H1 (cell line): ENCODE measurements at regions not wholly inside any gene's neighbourhood (a gene's known extent, or its start where the extent isn't known, plus 50 kb on each side); places are given as distances from the start of the nearest gene placed in this dataset.
A peak's percentile ranks its signal among the peaks of the same experiment; 100 is the strongest.

Experiments
- CTCF ChIA-PET: fragments of 300-600 bp; sonication (Branson Sonifier 250); formaldehyde crosslinking; loops from one replicate; lab custom pipeline; 2021; ENCODE audit not compliant: partially characterized antibody; lab: Charles Lee
- POLR2A ChIA-PET: fragments of 300-600 bp; sonication (Branson Sonifier 250); formaldehyde crosslinking; loops from one replicate; lab custom pipeline; 2021; ENCODE audit warnings: inconsistent platforms; ENCODE audit not compliant: partially characterized antibody; lab: Charles Lee
- DNase-seq, 2 experiments: peaks; one replicate each; pipeline versions ENCODE4 v3.0.0 to v3.0.0-alpha.2; 2010 to 2022; ENCODE audit warnings: low spot score in 2 of 2, low read depth in 1 of 2, mixed read lengths in 1 of 2
- FAIRE-seq: peaks from 2 replicates; lab custom pipeline; 2011; peaks lifted over from hg19 to GRCh38; lab: Jason Lieb, UNC
- H2AFZ ChIP-seq: 2 replicates; pipeline ENCODE4 v1.8.1; 2012; ENCODE audit warnings: low read length, inconsistent platforms
- H2AK5ac ChIP-seq: 2 replicates; pipeline ENCODE4 v1.6.1; 2013; ENCODE audit warnings: low read depth, low read length
- H2BK120ac ChIP-seq: replicated peaks from 2 replicates; pipeline ENCODE3; 2013; ENCODE audit warnings: low read depth, low read length, inconsistent platforms
- H2BK12ac ChIP-seq: 2 replicates; pipeline ENCODE4 v1.6.1; 2013; ENCODE audit warnings: low read depth, low read length
- H2BK15ac ChIP-seq: 2 replicates; pipeline ENCODE4 v1.6.1; 2013; ENCODE audit warnings: low read length
- H2BK20ac ChIP-seq: 2 replicates; pipeline ENCODE4 v1.6.1; 2013; ENCODE audit warnings: low read length
- H2BK5ac ChIP-seq: 2 replicates; pipeline ENCODE4 v1.6.1; 2013; ENCODE audit warnings: low read depth, low read length
- H3K14ac ChIP-seq: 2 replicates; pipeline ENCODE4 v1.6.1; 2013; ENCODE audit warnings: inconsistent platforms; ENCODE audit not compliant: insufficient read length
- H3K18ac ChIP-seq: 2 replicates; pipeline ENCODE4 v1.6.1; 2013; ENCODE audit warnings: low read length; ENCODE audit errors: extremely low read depth
- H3K23ac ChIP-seq: 2 replicates; pipeline ENCODE4 v1.6.1; 2013; ENCODE audit warnings: inconsistent platforms; ENCODE audit not compliant: insufficient read length
- H3K23me2 ChIP-seq: 2 replicates; pipeline ENCODE4 v1.6.1; 2013; ENCODE audit warnings: low read depth, low read length
- H3K27ac ChIP-seq: 2 replicates; pipeline ENCODE4 v1.6.1; 2011; ENCODE audit warnings: low read depth, low read length, inconsistent platforms
- H3K27me3 ChIP-seq, 4 experiments: replicated peaks in 1 of 4; 1 replicate in 1 of 4; 2 replicates in 3 of 4; pipeline versions ENCODE4 v1.6.1 to v1.8.1; 2011 to 2013; ENCODE audit warnings: low read length in 3 of 4, mild to moderate bottlenecking in 3 of 4, inconsistent platforms in 2 of 4, mixed read lengths in 2 of 4, moderate library complexity in 1 of 4; ENCODE audit not compliant: control insufficient read depth in 3 of 4, insufficient read depth in 3 of 4; ENCODE audit errors: extremely low read depth in 1 of 4
- H3K36me3 ChIP-seq, 4 experiments: 2 replicates each; pipeline versions ENCODE4 v1.6.1 to v1.8.1; 2011 to 2013; ENCODE audit warnings: mild to moderate bottlenecking in 4 of 4, low read length in 3 of 4, moderate library complexity in 2 of 4, control low read depth in 1 of 4, inconsistent platforms in 1 of 4; ENCODE audit not compliant: insufficient read depth in 4 of 4, control insufficient read depth in 2 of 4
- H3K4ac ChIP-seq: replicated peaks from 2 replicates; pipeline ENCODE3; 2013; ENCODE audit warnings: low read length, low read depth, mixed read lengths, inconsistent platforms; ENCODE audit not compliant: insufficient read length
- H3K4me1 ChIP-seq, 4 experiments: replicated peaks in 1 of 4; 1 replicate in 1 of 4; 2 replicates in 3 of 4; pipeline versions ENCODE4 v1.6.1 to v1.8.1; 2011 to 2013; ENCODE audit warnings: low read length in 3 of 4, inconsistent platforms in 2 of 4, mixed read lengths in 1 of 4; ENCODE audit not compliant: insufficient read depth in 4 of 4, control insufficient read depth in 3 of 4
- H3K4me2 ChIP-seq, 2 experiments: 2 replicates each; pipeline versions ENCODE4 v1.6.1 to v1.8.1; 2011 to 2013; ENCODE audit warnings: low read depth in 2 of 2, low read length in 2 of 2, control low read depth in 1 of 2, inconsistent platforms in 1 of 2, mild to moderate bottlenecking in 1 of 2; ENCODE audit not compliant: insufficient read depth in 1 of 2
- H3K4me3 ChIP-seq, 4 experiments: fragments of 200-600, 300-600 bp in 1 of 4; sonication (generic), shearing (Covaris generic), sonication (Bioruptor Twin) in 1 of 4; 2 replicates each; pipeline versions ENCODE4 v1.5.1 to v1.8.1; 2011 to 2016; ENCODE audit warnings: low read length in 4 of 4, low read depth in 3 of 4, control low read depth in 2 of 4, inconsistent platforms in 2 of 4, mild to moderate bottlenecking in 2 of 4, mixed read lengths in 1 of 4, moderate library complexity in 1 of 4; ENCODE audit not compliant: insufficient read depth in 2 of 4; ENCODE audit errors: extremely low read depth in 1 of 4
- H3K56ac ChIP-seq: replicated peaks from 2 replicates; pipeline ENCODE3; 2013; ENCODE audit warnings: low read depth, mild to moderate bottlenecking, mixed read lengths, low read length, inconsistent platforms; ENCODE audit not compliant: insufficient read length
- H3K79me1 ChIP-seq: 2 replicates; pipeline ENCODE4 v1.6.1; 2013; ENCODE audit warnings: low read depth, low read length, control low read depth
- H3K79me2 ChIP-seq, 2 experiments: 2 replicates each; pipeline versions ENCODE4 v1.6.1 to v1.8.1; 2012 to 2013; ENCODE audit warnings: low read length in 2 of 2, mild to moderate bottlenecking in 2 of 2, inconsistent platforms in 1 of 2; ENCODE audit not compliant: insufficient read depth in 2 of 2, control insufficient read depth in 1 of 2
- H3K9ac ChIP-seq, 4 experiments: replicated peaks in 1 of 4; 1 replicate in 1 of 4; 2 replicates in 3 of 4; pipeline versions ENCODE4 v1.6.1 to v1.8.1; 2011 to 2013; ENCODE audit warnings: low read depth in 3 of 4, low read length in 3 of 4, control low read depth in 2 of 4, mild to moderate bottlenecking in 2 of 4, moderate library complexity in 2 of 4, inconsistent platforms in 1 of 4; ENCODE audit errors: extremely low read depth in 1 of 4
- H3K9me3 ChIP-seq, 2 experiments: 2 replicates each; pipeline versions ENCODE4 v1.6.1 to v1.8.1; 2012 to 2013; ENCODE audit warnings: mild to moderate bottlenecking in 2 of 2, moderate library complexity in 2 of 2, control low read depth in 1 of 2, inconsistent platforms in 1 of 2, low read depth in 1 of 2, low read length in 1 of 2, mixed read lengths in 1 of 2; ENCODE audit not compliant: insufficient read depth in 2 of 2
- H4K20me1 ChIP-seq, 2 experiments: replicated peaks in 1 of 2; 2 replicates each; pipeline versions ENCODE3 to v1.8.1; 2011 to 2013; ENCODE audit warnings: inconsistent platforms in 2 of 2, low read length in 2 of 2, mild to moderate bottlenecking in 1 of 2; ENCODE audit not compliant: insufficient read depth in 2 of 2, control insufficient read depth in 1 of 2
- H4K5ac ChIP-seq: 2 replicates; pipeline ENCODE4 v1.6.1; 2013; ENCODE audit warnings: low read length, low read depth, mixed read lengths, inconsistent platforms; ENCODE audit not compliant: insufficient read length
- H4K8ac ChIP-seq: 2 replicates; pipeline ENCODE4 v1.8.0; 2013; ENCODE audit warnings: mild to moderate bottlenecking, moderate library complexity, low read length, inconsistent platforms; ENCODE audit not compliant: insufficient read depth; ENCODE audit errors: extremely low read depth
- H4K91ac ChIP-seq: replicated peaks from 2 replicates; pipeline ENCODE3; 2013; ENCODE audit warnings: low read length, mixed read lengths, inconsistent platforms; ENCODE audit not compliant: insufficient read length
- CBX8 ChIP-seq: fragments of 300-800, 300-1000 bp; sonication (generic); IDR thresholded peaks from 2 replicates; pipeline ENCODE4 v1.7.1; 2016; ENCODE audit warnings: low read depth, low read length, borderline replicate concordance
- CEBPB ChIP-seq: IDR thresholded peaks from 2 replicates; pipeline ENCODE4 v1.6.1; 2012; ENCODE audit warnings: low read depth, low read length
- CHD1 ChIP-seq: IDR thresholded peaks from 2 replicates; pipeline ENCODE4 v1.6.1; 2012; ENCODE audit warnings: low read depth, low read length, improper control_type of control experiment
- POLR2A ChIP-seq, 2 experiments: IDR thresholded peaks; 1 replicate in 1 of 2; 2 replicates in 1 of 2; pipeline ENCODE4 v1.6.1; 2011; ENCODE audit warnings: low read depth in 2 of 2, low read length in 2 of 2, mild to moderate bottlenecking in 2 of 2; ENCODE audit errors: control extremely low read depth in 1 of 2
- RAD21 ChIP-seq, 2 experiments: IDR thresholded peaks in 1 of 2; conservative IDR thresholded peaks in 1 of 2; 2 replicates each; pipeline ENCODE4 v1.6.1; 2011; ENCODE audit warnings: low read depth in 2 of 2, low read length in 2 of 2, improper control_type of control experiment in 1 of 2, inconsistent platforms in 1 of 2, mild to moderate bottlenecking in 1 of 2, moderate library complexity in 1 of 2
- RXRA ChIP-seq: IDR thresholded peaks from 2 replicates; pipeline ENCODE4 v1.6.1; 2011; ENCODE audit warnings: low read depth, mild to moderate bottlenecking, low read length, moderate library complexity; ENCODE audit not compliant: insufficient read depth
- TAF1 ChIP-seq: IDR thresholded peaks from 2 replicates; pipeline ENCODE4 v1.6.1; 2011; ENCODE audit warnings: mild to moderate bottlenecking, low read depth, low read length
- TEAD4 ChIP-seq: IDR thresholded peaks from 2 replicates; pipeline ENCODE4 v1.6.1; 2012; ENCODE audit warnings: low read depth, low read length, inconsistent platforms, mixed read lengths
- YY1 ChIP-seq: IDR thresholded peaks from 2 replicates; pipeline ENCODE4 v1.6.1; 2011; ENCODE audit warnings: low read depth, mild to moderate bottlenecking, low read length
- WGBS, 2 experiments: shearing (Covaris generic) in 1 of 2; methylation state at CpG; one replicate each; pipeline versions ENCODE4 v1.1.6 to v1.1.7; 2013 to 2015; ENCODE audit warnings: low lambda C conversion rate in 2 of 2, mixed read lengths in 2 of 2, inconsistent platforms in 1 of 2, low coverage in 1 of 2, missing lambda C conversion rate in 1 of 2; ENCODE audit not compliant: insufficient replicate concordance in 2 of 2, insufficient coverage in 1 of 2, insufficient read length in 1 of 2; ENCODE audit errors: extremely low coverage in 1 of 2, missing lambda C conversion rate in 1 of 2; 5-methylcytosine and 5-hydroxymethylcytosine counted together
- TF ChIP-seq, protein P1 (sequence below), 3 experiments: IDR thresholded peaks; 1 replicate in 2 of 3; 2 replicates in 1 of 3; pipeline versions ENCODE4 v1.5.1 to v1.6.1; 2011; ENCODE audit warnings: low read length in 3 of 3, mild to moderate bottlenecking in 3 of 3, inconsistent platforms in 2 of 3, low read depth in 1 of 3, moderate library complexity in 1 of 3; ENCODE audit not compliant: insufficient read depth in 1 of 3; ENCODE audit errors: control extremely low read depth in 1 of 3
- TF ChIP-seq, protein P2 (sequence below): IDR thresholded peaks from 2 replicates; pipeline ENCODE4 v1.6.1; 2012; ENCODE audit warnings: inconsistent platforms

DNA sequence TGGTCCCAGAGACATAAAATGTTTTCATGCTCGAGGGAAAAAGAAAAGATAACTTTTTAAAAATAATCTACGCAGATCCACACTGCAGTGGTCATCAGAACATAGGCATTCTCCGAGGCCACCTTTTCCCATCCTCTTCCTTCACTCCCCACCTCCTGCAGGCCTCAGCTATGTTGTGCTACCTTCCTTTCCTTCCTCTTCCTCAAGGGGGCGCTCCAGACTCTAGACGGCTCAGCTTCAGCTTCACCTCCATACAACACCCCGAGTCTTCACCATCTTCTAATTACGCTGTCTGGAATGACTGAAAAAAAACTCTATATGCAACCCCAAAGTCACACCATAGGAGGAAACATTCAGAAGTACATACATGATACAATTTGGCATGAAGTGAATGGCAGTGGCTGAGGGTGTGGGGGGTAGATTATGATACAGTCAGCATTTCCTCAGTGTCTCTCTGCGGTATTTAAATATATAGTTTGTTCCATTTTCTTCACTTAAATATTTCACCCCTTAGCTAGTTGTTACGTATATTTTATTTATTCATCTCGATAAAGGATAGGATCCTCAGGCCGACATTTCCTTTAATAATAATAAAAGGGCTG is 583.6 kb downstream of the IRS1 start:
- Histone ChIP-seq H3K4me2 (no peak overlapping the region), H3K79me1 (no peaks in the 10 kb centered on the region), H4K91ac (no peak overlapping the region), H3K79me2 (no peaks in the 10 kb centered on the region), H3K36me3 (no peaks in the 10 kb centered on the region), H2BK15ac (no peak overlapping the region), H3K18ac (no peak overlapping the region), H2BK12ac (no peak overlapping the region), H2BK5ac (no peak overlapping the region), H3K14ac (no peak overlapping the region), H3K9ac (no peak overlapping the region), H3K27me3 (no peaks in the 10 kb centered on the region), H4K8ac (no peak overlapping the region), H3K56ac (no peak overlapping the region), H3K27ac (no peak overlapping the region), H2BK120ac (no peak overlapping the region), H3K4ac (no peak overlapping the region), H3K23me2 (peaks cover 2% of the 10 kb centered on the region; the same call in 1 of the 2 replicates), H4K5ac (no peak overlapping the region), H2BK20ac (no peak overlapping the region), H2AFZ (peak overlapping the region; percentile 93), H4K20me1 (no peaks in the 10 kb centered on the region), H3K4me3 (no peak overlapping the region), H2AK5ac (no peak overlapping the region), H3K4me1 (no peaks in the 10 kb centered on the region), H3K9me3 (no peaks in the 10 kb centered on the region), H3K23ac (no peak overlapping the region)
- DNase-seq: peak; percentile 49 to 90
- ChIA-PET CTCF (interaction anchor here (0.6 to 3.6 kb wide), 36 partner anchors 9 to 646 kb away, joined by 3 to 15 read pairs (median 4); partner anchors contain the start of gene IRS1), POLR2A (no interaction called here)
- peak; percentile 65 for FAIRE-seq
- WGBS, 2 experiments: 60% methylated on average over 11 of the region's 11 CpGs; no CpG with 5 or more reads in 1 of the 2 experiments
- TF ChIP-seq TEAD4: peak; percentile 12; the same call in 1 of the 2 replicates
- TF ChIP-seq TAF1: no peak
- TF ChIP-seq RXRA: no peak
- TF ChIP-seq CEBPB: no peak
- no peak for TF ChIP-seq POLR2A (IDR thresholded peaks at IDR 0.05; ENCODE audit: control extremely low read depth in 1 of 2, low read depth in 2 of 2, low read length in 2 of 2)
- no peak for TF ChIP-seq CHD1
- peak; percentile 91 to 94 for TF ChIP-seq RAD21 (IDR thresholded peaks at IDR 0.05 in 1 of 2, conservative IDR thresholded peaks at IDR 0.05 in 1 of 2; ENCODE audit: low read depth in 2 of 2, low read length in 2 of 2)
- TF ChIP-seq, protein P1, sequence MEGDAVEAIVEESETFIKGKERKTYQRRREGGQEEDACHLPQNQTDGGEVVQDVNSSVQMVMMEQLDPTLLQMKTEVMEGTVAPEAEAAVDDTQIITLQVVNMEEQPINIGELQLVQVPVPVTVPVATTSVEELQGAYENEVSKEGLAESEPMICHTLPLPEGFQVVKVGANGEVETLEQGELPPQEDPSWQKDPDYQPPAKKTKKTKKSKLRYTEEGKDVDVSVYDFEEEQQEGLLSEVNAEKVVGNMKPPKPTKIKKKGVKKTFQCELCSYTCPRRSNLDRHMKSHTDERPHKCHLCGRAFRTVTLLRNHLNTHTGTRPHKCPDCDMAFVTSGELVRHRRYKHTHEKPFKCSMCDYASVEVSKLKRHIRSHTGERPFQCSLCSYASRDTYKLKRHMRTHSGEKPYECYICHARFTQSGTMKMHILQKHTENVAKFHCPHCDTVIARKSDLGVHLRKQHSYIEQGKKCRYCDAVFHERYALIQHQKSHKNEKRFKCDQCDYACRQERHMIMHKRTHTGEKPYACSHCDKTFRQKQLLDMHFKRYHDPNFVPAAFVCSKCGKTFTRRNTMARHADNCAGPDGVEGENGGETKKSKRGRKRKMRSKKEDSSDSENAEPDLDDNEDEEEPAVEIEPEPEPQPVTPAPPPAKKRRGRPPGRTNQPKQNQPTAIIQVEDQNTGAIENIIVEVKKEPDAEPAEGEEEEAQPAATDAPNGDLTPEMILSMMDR (IDR thresholded peaks at IDR 0.05; ENCODE audit: control extremely low read depth in 1 of 3, insufficient read depth in 1 of 3, low read depth in 1 of 3, low read length in 3 of 3): peak; percentile 81 to 93 (median 82)
- peak; percentile 49; the same call in 1 of the 2 replicates for TF ChIP-seq YY1
- no peak for TF ChIP-seq CBX8
- TF ChIP-seq, protein P2, sequence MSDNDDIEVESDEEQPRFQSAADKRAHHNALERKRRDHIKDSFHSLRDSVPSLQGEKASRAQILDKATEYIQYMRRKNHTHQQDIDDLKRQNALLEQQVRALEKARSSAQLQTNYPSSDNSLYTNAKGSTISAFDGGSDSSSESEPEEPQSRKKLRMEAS: no peak
